ENCODE measurements at regions not wholly inside any gene's neighbourhood (a gene's known extent, or its start where the extent isn't known, plus 50 kb on each side); places are given as distances from the start of the nearest gene placed in this dataset.

DNA sequence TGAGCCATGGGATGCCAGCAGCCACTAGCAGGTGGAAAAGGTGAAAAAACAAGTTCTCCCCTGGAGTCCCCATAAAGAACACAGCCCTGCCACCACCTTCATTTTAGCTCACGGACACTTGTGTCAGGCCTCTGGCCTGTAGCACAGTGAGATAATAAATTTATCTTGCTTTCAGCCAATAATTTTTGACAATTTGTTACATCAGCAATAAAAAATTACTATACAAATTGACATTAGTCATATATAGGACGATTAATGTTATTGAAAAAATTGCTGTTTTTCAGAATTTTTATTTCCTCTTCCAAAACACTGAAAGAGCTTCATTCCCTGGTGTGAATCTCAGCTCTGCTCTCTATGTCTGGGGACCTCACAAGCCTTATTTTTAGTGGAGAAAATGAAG is 152.9 kb upstream of the ETV3 start:
- no peak for DNase-seq (ENCODE audit: low spot score)

DNA sequence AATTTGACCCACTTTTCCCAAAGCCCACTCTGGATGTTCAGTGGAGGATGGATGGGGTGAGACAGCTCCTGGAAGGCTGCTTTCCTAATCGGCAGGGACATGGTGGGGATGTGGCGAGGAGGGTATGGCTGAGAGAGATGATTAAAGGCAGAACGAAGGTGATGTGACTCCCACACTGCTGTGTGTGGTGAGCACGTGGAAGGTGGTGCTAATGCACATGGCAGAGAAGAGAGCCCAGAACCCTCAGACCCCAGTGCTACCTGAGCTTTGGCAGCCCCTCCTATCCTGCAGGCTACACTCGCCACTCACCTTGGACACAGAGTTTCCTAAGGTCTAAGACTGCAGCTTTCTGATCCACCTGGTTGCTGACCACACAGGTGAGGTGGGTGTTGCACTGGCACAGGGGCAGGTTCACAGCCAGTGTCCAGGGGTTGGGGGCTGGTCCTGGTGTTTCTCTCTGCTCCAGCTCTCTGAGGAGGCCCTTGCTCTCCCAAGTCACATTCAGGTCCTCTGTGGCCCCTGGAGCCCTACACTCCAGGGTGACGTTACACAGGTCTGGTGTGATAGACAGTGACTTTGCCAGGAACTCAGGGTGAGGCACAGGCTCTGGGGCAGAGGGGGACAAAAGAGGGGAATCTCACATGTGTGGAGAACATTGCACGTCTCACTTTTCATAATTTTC is 151.4 kb upstream of the ETV3 start:
- no peak for DNase-seq (ENCODE audit: low spot score)

DNA sequence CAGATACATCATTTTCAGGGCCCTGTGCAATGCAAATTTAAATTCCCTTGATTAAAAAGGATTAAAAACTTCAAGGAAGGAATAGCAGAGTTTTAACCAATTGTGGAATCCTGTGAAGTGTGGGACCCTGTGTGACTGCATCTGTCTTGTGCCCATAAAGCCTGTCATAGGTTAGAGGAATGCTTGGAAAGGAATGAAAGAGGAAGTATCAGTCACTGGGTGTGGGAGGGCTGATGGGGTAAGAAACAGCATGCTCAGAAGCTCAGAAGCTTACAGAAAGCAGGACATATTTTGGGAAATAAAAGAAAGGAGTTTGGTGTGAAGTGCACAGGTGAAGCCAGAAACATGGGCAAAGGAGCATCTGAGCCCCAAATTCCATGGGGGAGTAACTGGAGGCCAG is 150.8 kb upstream of the ETV3 start:
- DNase-seq (ENCODE audit: low spot score), result no peak

DNA sequence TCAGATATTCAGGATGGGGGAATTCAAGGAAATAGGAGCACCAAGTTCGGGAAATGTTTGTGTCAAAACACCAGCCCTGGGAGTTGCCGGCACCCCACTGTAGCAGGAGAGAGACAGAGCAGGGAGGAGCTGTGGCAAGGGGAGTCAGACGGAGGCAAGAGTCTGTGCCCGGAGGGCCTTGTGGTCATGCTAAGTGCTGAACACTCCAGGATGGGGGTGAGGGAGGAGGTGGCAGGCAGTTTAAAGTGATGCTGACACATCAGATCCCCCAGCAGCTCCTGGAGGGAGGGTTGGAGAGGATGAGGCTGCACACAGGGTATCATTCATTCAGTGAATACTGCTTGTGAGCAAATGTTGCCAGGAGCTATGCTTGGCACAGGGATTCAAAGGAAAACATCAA is 150.3 kb upstream of the ETV3 start:
- no peak for DNase-seq (ENCODE audit: low spot score)

DNA sequence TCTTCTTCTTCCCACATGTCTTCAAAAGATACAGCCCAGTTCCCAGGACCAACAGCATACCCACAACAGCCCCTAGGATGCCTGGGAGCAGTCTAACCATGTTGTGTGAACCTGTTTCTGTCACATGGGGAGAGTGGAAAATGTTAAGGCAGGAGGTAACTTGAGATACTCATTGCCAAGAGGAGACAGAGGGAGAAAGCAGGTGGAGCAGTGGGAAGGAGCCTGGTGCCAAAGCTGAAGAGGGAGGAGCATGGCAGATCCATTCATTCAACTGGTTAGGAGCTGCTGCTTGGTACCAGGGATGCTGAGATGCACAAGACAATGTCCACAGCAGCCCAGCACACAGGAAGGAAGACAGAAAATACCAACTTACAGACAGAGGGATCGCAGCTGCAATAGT is 149.8 kb upstream of the ETV3 start:
- no peak for DNase-seq (ENCODE audit: low spot score)

DNA sequence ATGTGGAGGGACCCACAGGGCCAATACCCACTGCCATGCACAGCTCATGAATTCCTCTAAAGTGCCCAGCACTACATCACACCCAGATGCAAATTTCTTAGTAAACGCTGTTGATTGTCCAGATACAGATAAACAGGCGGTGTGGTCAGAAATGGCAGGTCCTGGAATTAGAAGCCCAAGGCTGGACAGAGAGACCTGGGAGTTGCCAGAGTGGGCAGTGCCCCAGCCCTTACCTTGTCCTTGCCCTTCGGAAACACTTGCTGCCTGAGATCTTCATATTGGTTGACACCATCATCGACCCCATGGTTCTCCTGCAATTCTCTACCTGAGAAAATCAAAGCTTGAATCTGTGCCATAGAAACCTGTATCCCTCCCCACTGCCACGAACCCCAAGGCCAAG is 149.3 kb upstream of the ETV3 start:
- DNase-seq (ENCODE audit: low spot score), result no peak

DNA sequence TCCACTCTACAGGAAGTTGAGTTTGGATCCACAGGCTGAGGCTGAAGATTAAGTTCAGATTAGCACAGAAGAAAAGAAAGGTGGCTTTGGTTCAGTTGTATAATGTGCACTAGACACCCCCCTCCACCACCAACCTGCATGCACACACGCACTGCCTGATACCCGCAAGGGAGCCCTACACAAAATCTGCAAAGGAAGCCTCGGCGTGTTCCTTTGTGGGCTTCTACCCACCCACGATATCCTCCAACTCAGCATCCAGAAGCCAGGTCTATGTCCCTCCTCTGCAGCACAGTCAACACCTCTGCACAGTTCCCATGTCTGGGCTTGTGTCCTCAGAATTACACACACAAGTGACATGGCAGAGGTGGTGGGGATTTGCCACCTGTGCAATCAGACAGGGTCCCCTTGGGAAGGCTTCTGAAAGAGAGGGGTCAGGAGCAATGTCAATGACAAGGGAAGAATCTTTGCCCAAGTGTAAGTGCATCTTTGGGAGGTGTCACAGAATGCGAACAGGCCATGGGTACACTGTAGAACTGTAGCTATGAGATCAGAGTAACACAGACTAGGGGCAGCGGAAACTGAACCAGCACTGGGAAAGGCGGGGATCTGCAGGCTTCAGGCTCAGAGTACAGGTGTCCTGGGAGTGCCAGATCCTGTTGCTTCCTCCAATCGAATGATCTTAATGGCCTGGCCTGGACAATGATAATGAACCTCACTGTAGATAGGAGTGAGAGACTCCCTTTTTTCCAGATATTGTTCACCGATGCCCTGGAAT is 148.6 kb upstream of the ETV3 start:
- no peak for DNase-seq (ENCODE audit: low spot score)

DNA sequence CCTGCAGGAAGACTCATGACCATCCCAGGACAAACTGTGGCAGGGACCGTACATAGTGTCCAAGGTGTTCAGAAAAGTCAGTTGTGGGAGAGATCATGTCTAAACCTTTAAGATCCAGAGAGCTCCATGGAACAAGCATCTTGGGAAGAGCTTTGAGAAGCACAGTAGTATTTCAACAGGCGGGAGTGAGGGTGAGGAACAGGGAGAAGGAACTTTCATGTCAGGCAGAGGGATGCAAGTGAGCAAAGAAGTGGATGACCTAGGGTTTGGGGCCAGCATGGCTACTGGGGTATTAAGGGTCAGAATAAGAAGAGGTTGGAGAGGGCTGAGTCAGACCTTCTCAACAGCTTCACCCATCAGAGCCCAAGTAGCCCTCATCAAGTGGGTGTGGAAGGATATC is 147.9 kb upstream of the ETV3 start:
- DNase-seq (ENCODE audit: low spot score), result no peak

DNA sequence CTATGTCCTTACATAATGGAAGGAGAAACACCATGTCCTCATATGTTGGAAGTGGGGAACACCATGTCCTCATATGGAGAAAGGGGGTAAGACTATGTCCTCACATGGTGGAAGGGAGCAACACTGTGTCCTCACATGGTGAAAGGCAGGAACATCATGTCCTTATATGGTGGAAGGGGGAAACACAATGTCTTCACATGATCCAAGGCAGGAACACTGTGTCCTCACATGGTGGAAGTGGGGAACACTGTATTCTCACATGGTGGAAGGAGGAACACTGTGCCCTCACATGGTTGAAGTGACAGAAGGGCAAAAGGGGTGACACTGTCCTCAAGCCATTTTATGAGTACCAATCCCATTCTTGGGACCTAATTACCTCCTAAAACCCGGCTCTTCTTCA is 146.3 kb upstream of the ETV3 start:
- no peak for DNase-seq (ENCODE audit: low spot score)

DNA sequence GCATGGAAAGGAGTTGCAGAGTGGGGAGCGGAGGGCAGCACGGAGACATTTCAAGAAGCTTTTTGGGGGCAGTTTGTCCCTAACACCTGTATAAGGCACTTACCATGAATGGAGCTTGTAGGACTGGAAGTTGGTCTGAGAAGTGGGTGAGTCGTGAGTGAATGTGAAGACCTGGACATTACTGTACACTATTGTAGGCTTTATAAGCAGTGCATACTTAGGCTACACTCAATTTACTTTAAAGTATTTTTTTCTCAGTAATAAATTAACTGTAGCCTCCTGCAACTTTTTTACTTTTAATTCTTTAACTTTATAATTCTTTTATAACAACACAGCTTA is 141.6 kb upstream of the ETV3 start:
- no peak for DNase-seq (ENCODE audit: low spot score)

DNA sequence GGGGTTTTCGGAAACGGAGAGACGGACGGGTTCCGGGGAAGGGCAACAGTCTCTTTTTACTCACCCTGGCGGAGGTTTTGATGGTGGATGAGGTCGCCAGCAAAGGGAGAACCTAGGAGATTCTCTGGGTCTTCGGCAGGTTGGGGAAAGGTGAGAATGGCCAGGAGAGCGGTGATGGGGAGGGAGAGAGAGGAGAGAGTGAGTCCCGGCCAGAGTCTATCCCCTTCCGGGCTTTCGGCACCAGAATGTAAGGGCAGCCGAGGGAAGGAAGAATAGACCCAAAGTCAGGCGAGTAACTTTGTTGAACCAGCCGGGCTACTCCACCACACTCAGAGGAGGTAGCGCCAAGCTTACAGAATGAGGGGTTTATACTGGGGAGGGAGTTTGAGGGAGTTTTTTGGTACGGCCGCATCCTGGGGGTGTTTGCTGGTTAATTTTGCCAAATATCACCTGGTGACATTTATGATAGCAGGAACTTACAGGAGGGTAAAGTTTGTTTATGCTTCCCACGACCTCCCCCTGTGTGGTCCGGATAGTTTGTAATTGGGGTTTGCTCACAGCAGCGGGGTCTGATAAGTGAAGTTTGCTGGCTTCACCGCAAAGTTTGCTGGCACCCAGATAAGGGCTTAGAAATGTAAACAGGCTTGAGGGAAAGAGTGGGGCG is 141.1 kb upstream of the ETV3 start:
- DNase-seq (ENCODE audit: low spot score), result no peak

DNA sequence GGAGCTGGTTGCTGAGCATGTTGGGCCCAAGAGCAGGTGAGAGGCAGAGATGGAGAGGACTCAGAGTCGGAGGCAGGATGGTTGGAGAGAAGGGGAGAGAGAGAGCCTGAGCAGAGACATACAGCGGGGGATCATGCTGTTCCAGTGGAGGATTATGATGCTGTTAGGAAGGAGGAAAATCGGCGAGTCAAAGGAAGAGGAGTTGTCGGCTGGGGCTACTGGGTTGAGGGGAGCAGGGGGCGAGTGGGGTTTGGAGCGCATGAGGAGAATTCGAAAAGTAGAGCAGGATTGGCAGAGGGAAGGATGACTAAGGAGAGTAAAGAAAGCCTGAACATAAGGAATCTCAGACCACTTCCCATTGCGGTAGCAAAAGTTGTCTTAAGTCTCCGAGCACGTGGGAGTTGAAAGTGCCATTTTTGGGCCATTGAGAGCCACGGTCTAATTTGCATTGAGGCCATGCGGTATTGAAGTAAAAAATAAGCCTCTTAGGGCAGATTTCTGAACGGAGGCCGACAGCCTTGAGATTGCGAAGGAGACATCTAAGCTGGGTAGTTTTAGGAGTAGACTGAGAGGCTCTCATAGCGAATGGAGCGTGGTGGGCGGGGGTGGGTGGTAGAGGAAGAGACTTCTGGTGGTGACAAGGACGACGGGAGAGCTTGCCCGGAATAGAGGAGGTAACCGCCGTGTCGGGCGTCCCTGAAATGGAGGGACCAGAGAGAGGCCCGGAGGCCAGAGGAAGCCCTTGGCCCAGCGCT is 140.4 kb upstream of the ETV3 start:
- no peak for DNase-seq (ENCODE audit: low spot score)

DNA sequence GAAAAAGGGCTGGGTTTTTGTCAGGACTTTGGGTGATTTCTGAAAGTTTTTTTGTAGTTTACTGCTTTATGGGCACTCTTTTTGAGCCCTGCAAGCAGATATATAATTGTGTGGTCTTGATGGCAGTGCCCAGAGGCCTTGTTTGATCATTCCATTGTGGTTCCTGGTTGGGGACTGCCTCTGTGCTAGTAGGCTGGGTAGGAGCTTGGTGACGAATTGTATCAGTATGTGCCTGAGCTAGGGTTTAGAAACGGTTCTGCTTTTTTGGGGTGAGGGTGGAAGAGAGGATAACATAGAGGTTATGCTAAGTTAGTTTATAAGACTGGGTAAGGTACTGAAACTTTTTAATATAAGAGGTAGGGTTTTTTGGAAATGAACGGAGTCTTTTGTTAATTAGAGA is 139.7 kb upstream of the ETV3 start:
- no peak for DNase-seq (ENCODE audit: low spot score)

DNA sequence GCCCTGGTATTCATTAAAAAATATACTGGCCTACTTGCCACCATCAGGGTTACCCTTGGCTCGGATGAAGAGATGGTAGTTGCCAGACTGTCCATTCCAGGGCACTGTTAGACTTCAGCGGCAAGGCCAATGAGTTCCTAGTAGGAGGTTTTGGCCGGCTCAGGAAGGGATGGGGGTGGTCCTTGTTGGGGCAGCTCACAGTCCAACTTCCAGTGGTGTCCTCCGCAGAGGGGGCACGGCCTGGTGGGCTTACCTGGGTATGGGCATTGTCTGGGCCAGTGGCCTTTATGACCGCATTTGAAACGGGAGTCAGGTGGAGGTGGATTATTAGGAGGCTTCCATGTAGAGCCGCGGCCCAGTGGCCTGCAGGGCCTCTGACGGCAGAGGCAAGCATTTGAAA is 139.1 kb upstream of the ETV3 start:
- DNase-seq (ENCODE audit: low spot score), result no peak

DNA sequence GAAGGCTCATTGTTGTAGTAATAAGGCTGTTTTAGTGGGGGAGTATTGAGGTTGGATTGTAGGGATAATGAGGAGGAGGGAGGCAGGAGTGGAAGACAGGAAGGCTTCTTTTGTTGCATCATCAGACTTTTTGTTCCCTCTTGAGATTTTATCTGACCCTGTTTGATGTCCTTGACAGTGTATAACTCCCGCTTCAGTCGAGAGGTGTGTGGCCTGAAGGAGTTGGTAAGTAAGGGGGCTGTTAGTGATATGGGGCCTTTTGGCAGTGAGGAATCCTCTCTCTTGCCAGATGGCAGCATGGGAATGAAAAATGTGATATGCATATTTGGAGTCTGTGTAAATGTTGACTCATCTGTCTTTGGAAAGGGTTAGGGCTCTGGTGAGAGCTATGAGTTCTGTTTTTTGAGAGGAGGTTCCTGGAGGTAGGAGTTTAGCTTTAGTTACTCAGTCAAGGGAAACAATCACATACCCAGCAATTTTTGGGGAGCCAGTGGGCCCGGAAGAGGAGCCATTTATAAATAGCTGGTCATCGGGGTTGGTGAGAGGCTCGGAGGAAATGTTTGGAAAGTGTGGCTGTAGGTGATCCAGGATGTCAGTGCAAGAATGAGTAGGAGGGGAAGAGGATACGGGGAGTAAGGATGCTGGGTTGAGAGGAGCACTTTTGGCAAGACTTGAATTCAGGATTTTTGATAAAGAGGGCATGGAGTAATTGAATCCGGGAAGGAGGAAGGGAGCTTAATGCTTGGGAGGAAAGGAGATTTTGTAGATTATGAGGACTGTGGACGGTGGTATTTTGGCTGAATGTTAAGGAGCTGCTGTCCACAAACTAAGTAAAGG is 136.7 kb upstream of the ETV3 start:
- no peak for DNase-seq (ENCODE audit: low spot score)

DNA sequence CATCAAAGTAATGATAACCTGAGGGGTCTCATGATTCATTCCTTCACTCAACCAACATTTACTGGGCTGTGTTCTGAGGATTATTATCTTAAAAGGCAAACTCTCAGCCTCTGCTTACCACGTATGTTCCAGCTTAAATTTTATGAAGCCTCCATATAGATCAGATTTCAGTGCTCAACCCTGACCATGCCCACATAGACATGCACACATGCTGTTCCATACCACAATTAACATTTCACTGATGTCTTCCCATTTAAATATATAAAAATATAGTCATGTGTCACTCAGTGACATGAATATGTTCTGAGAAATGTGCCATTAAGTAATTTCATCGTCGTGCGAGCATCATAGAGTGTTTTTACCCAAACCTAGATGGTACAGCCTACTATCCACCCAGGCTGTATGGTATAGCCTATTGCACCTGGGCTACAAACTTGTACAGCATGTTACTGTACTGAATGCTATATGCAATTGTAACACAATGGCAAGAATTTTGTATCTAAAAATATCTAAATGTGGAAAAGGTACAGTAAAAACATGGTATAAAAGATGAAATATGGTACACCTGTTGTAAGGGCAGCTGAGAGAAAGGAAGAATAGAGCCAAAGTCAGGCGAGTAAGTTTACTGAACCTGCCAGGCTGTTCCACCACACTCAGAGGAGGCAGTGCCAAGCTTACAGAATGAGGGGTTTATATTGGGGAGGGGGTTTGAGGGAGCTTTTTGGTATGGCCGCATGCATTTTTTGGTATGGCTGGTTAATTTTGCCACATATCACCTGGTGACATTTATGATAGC is 134.7 kb upstream of the ETV3 start:
- DNase-seq (ENCODE audit: low spot score), result no peak

DNA sequence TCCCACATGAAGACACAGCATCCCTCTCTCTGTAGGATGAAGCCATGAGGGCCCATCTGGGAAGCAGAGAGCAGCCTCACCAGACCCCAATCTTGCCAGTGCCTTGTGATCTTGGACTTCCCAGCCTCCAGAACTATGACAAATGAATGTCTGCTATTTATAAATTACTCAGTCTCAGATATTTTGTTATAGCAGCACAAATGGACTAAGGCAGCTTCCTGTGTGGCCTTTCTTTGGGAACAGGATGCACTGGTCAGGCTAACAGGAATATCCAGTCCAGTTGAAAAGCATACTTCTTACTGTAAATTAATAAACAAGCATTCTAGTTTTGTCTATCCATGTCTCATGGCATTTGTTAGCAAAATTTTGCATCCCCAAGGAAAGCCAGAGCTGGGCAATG is 134.1 kb upstream of the ETV3 start:
- DNase-seq (ENCODE audit: low spot score), result no peak

DNA sequence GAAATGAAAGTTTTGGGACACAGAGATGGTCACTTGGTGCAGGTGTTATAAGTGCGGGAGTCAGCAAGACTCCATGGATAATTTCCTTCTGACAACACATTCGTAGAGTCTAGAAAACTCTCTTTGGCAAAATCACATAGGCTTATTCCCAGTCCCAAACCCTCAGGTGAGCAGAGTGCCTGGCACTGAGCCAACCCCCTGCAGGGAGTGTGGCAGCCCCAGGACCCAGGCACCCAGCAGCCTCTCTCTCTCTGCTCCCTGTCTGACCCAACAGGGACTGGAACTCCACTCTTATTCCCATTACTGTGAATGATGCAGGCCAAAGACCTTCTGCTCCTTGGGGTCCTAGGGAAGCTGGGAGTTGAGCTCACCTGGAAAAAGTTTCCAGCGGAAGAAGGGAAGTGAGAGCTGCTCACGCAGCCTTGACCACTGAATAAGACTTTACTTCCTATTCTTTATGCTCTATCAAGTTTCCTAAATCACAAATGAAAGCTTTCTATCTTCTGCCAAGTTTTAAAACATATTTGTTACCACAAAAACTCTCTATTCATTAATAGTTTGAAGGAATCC is 132.6 kb upstream of the ETV3 start:
- DNase-seq (ENCODE audit: low spot score), result no peak

DNA sequence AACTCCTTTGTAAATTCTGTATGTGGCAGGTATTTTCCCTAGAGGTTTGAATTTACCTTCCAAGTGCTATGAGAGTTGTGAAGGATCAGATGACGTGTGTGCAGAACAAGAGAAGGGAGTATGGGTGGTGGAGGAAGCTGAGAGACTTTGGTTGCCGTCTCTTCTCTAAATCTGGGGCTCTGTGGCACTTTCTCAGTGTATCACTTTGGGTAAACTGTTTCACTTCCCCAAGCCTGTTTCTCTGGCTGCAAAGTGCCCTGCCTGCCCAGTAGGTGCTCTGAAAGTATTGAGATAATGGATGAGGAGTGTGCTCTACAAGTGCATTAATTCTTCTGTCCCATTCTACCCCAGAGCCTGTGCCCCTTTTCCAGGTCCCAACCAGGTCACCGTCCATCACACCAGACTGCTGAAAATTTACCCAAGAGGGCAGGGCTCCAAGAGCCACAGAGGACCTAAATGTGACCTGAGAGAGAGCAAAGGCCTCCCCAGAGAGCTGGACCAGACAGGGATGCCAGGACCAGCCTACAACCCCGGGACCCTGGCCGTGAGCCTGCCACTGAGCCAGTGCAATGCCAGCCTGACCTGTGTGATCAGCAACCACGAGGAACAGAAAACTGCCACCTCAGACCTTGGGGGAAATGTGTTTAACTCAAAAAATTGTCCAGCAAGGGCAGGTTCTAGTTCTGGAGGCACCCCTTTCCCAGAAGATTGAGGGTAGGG is 131.6 kb upstream of the ETV3 start:
- no peak for DNase-seq (ENCODE audit: low spot score)

DNA sequence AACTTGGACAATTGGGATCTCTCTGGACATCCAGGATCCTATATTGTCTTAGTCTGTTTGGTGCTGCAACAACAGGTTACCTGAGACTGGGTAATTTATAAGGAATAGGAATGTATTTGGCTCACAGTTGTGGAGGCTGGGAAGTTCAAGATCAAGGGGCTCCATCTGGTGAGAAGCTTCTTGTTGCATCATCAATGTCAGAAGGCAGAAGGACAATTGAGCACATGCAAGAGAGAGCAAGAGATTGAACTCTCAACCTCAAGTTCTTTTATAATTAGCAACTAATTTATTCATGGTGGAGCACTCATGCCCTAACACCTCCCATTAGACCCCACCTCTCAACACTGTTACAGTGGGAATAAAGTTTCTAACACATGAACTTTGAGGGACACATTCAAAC is 124.7 kb upstream of the ETV3 start:
- no peak for DNase-seq (ENCODE audit: low spot score)
